Body of pancreas (tissue), 4 donors: ENCODE measurements at regions not wholly inside any gene's neighbourhood (a gene's known extent, or its start where the extent isn't known, plus 50 kb on each side); places are given as distances from the start of the nearest gene placed in this dataset.

Source experiments
- POLR2A ChIP-seq, 3 donors: fragments of 450-650 bp; IDR thresholded peaks; one replicate each; pipeline ENCODE4 v1.6.1; 2016; ENCODE audit warnings: antibody characterized with exemption in 3 of 3, mild to moderate bottlenecking in 2 of 3
- TF ChIP-seq, protein P1 (sequence below), 7 experiments: fragments of 450-650 bp in 4 of 7; fragments of 200-600 bp in 3 of 7; sonication (generic) in 3 of 7; IDR thresholded peaks; one replicate each; pipeline ENCODE4 v1.5.1; 2016 to 2019; ENCODE audit warnings: antibody characterized with exemption in 7 of 7

DNA sequence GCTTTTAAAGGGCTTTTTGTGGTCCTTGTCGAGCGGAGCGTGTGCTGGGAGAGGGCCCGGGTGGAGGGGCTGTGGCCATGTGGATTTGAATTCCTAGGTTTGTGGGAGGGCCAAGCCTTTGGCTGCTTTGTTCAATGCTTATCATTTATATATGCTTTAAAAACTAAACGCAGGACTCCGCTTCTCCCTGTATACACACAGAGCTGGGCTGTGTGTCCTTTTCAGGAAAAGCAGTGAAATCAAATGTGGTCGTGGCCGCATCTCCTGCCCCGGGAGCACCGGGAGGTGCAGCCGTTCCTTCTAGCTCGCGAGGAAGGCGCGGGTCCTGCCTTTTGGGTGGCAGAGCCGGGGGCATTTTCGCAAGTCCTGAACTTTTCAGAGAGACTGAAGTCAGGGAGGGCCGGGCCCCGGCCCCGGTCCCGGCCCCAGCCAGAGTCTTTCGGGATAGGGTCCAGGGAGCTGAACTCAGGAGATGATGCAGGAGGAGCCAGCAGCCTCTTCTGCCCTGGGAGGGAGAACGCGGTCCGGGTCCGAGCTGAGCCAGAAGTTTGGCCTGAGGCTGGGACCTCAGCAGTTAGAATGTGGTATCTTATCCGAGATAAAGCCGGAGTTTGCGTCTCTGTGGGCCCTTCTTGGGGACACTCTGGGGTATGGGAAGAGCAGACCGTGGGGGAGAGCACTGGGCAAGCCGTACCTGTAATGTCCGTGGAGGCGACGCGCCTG is 158.8 kb downstream of the C9orf152 start:
- TF ChIP-seq, protein P1, sequence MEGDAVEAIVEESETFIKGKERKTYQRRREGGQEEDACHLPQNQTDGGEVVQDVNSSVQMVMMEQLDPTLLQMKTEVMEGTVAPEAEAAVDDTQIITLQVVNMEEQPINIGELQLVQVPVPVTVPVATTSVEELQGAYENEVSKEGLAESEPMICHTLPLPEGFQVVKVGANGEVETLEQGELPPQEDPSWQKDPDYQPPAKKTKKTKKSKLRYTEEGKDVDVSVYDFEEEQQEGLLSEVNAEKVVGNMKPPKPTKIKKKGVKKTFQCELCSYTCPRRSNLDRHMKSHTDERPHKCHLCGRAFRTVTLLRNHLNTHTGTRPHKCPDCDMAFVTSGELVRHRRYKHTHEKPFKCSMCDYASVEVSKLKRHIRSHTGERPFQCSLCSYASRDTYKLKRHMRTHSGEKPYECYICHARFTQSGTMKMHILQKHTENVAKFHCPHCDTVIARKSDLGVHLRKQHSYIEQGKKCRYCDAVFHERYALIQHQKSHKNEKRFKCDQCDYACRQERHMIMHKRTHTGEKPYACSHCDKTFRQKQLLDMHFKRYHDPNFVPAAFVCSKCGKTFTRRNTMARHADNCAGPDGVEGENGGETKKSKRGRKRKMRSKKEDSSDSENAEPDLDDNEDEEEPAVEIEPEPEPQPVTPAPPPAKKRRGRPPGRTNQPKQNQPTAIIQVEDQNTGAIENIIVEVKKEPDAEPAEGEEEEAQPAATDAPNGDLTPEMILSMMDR (IDR thresholded peaks at IDR 0.05) = no peak
- no peak for TF ChIP-seq POLR2A (IDR thresholded peaks at IDR 0.05)
